PFSK-1 (cell line): ENCODE measurements at regions not wholly inside any gene's neighbourhood (a gene's known extent, or its start where the extent isn't known, plus 50 kb on each side); places are given as distances from the start of the nearest gene placed in this dataset.

ENCODE experiments used
- FOXP2 ChIP-seq: optimal IDR thresholded peaks from 2 replicates; pipeline ENCODE3; 2011; ENCODE audit warnings: borderline replicate concordance, control low read depth, inconsistent platforms; ENCODE audit not compliant: insufficient read depth; ENCODE audit errors: extremely low read length, extremely low read depth
- POLR2AphosphoS5 ChIP-seq: IDR thresholded peaks from 2 replicates; pipeline ENCODE4 v1.6.1; 2012; ENCODE audit warnings: low read depth, mild to moderate bottlenecking, control low read depth, low read length, moderate library complexity
- REST ChIP-seq, 2 experiments: IDR thresholded peaks; 2 replicates each; pipeline versions ENCODE4 v1.6.1 to v1.8.0; 2011 to 2012; ENCODE audit warnings: low read depth in 2 of 2, low read length in 2 of 2, control low read depth in 1 of 2, inconsistent platforms in 1 of 2, mild to moderate bottlenecking in 1 of 2, moderate library complexity in 1 of 2; ENCODE audit not compliant: insufficient read depth in 1 of 2
- SIN3A ChIP-seq: IDR thresholded peaks from 2 replicates; pipeline ENCODE4 v1.6.1; 2012; ENCODE audit warnings: mild to moderate bottlenecking, low read length, moderate library complexity, borderline replicate concordance; ENCODE audit not compliant: insufficient read depth
- TAF1 ChIP-seq: IDR thresholded peaks from 2 replicates; pipeline ENCODE4 v1.6.1; 2012; ENCODE audit warnings: low read length, control low read depth, borderline replicate concordance; ENCODE audit not compliant: insufficient read depth

DNA sequence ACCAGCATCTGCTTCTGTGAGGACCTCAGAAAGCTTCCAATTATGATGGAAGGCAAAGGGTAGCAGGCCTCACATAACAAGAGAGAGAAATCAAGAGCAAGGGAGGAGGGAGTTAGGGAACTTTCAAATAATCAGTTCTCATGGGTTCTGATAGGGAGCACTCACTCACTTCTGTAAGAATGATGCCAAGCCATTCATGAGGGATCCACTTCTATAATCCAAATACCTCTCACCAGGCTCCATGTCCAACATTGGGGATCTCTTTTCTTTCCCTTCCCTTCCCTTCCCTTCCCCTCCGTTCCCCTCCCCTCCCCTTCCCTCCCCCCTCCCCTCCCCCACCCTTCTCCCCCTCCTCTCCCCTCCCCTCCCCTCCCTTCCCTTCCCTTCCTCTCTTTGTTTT lies 884.6 kb upstream of the GHITM start:
- TF ChIP-seq TAF1 (no peak), FOXP2 (no peak), SIN3A (no peak), POLR2AphosphoS5 (no peak), REST (IDR thresholded peaks at IDR 0.05; ENCODE audit: insufficient read depth in 1 of 2, low read depth in 2 of 2, low read length in 2 of 2) (no peak)

- TF ChIP-seq REST (IDR thresholded peaks at IDR 0.05; ENCODE audit: insufficient read depth in 1 of 2, low read depth in 2 of 2, low read length in 2 of 2) (no peak), TAF1 (no peak), SIN3A (no peak), POLR2AphosphoS5 (no peak), FOXP2 (no peak)
Observed at GRCh38 chr10:83262434-83262833, 876.9 kb upstream of the GHITM start.

DNA sequence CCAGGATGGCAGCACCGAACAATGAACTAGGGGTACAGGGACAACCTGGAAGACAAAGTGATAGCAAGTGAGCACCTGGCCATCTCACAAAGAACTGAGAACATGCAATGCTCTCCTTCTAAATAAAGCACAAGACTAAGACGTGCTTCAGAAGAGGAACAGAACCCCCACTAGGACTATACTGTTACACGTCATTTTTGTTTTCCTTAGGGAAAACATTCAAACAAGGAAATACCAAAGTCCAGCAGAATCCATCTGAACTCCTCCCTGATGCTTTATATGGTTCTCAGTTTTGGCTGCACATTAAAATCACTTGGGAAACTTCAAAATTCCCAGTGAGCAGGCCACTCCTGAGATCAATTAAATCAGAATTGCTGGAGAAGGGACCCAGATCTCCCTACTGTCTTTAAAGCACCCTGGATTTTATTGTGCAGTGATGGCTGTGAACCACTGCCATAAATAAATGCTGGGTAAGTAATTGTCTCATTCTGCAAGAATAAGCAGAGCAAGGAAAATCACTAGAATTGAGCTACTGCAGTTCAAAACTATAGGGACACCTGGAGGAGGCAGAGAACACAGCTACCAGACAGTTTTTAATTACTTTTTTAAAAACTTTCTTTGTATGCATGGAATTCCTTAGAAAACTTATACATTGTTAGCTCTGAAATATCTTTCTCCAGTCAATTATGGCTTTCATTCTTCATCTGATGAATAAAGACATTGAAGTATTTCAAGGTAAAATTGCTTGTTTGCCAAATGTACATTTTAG lies 866.5 kb upstream of the GHITM start:
- TF ChIP-seq POLR2AphosphoS5 = no peak
- no peak for TF ChIP-seq REST (IDR thresholded peaks at IDR 0.05; ENCODE audit: insufficient read depth in 1 of 2, low read depth in 2 of 2, low read length in 2 of 2)
- no peak for TF ChIP-seq TAF1
- no peak for TF ChIP-seq SIN3A
- no peak for TF ChIP-seq FOXP2

GRCh38 chr10:83274088-83274487 lies 865.2 kb upstream of the GHITM start:
- TF ChIP-seq SIN3A (no peak), TAF1 (no peak), FOXP2 (no peak), POLR2AphosphoS5 (no peak), REST (IDR thresholded peaks at IDR 0.05; ENCODE audit: insufficient read depth in 1 of 2, low read depth in 2 of 2, low read length in 2 of 2) (no peak)
